GM12878 (cell line): ENCODE measurements at regions not wholly inside any gene's neighbourhood (a gene's known extent, or its start where the extent isn't known, plus 50 kb on each side); places are given as distances from the start of the nearest gene placed in this dataset.
A peak's percentile ranks its signal among the peaks of the same experiment; 100 is the strongest.

ENCODE experiments used
- ATAC-seq: fragments of 200-7000 bp; cut with Tn5 transposase; 3 replicates; pipeline ENCODE4 v1.9.1; 2020; ENCODE audit warnings: mild to moderate bottlenecking, moderate library complexity
- BruUV-seq: library from RNA; stranded (reverse); fragments of 400-500 nt; replicated peaks from 2 replicates; lab custom pipeline; 2021; lab: Mats Ljungman, UMichigan
- CTCF ChIA-PET: fragments of 300-600 bp; sonication (Branson Sonifier 250); formaldehyde crosslinking; extraction: SDS; loops from one replicate; lab custom pipeline; 2021; ENCODE audit warnings: inconsistent platforms; lab: Yijun Ruan, JAX
- POLR2A ChIA-PET: fragments of 350-600 bp; formaldehyde crosslinking; extraction: SDS; loops from one replicate; lab custom pipeline; 2021; ENCODE audit warnings: inconsistent platforms; lab: Charles Lee
- RAD21 ChIA-PET: fragments of 300-600 bp; sonication (Branson Sonifier 250); formaldehyde crosslinking; loops from one replicate; lab custom pipeline; 2023; ENCODE audit warnings: antibody characterized with exemption; ENCODE audit not compliant: unreplicated experiment; lab: Charles Lee
- SMC1A ChIA-PET: fragments of 300-600 bp; sonication (Branson Sonifier 250); formaldehyde crosslinking; loops from one replicate; lab custom pipeline; 2023; ENCODE audit not compliant: unreplicated experiment, uncharacterized antibody; lab: Charles Lee
- DNase-seq: peaks from one replicate; pipeline ENCODE4 v3.0.0-alpha.2; 2011; ENCODE audit warnings: low read depth, low spot score
- FAIRE-seq: peaks from 3 replicates; lab custom pipeline; 2011; peaks lifted over from hg19 to GRCh38; lab: Jason Lieb, UNC
- H2AFZ ChIP-seq: 2 replicates; pipeline ENCODE4 v1.6.0; 2011; ENCODE audit warnings: low read depth, low read length, control low read depth; ENCODE audit not compliant: control insufficient read depth
- H3K27ac ChIP-seq: 2 replicates; pipeline ENCODE4 v1.5.1; 2011; ENCODE audit warnings: control low read depth; ENCODE audit not compliant: control insufficient read depth, insufficient read depth
- H3K27me3 ChIP-seq, 2 experiments: replicated peaks in 1 of 2; 2 replicates each; pipeline versions ENCODE4 v1.6.0 to v1.6.1; 2011; ENCODE audit warnings: low read length in 1 of 2; ENCODE audit not compliant: control insufficient read depth in 2 of 2, insufficient read depth in 2 of 2
- H3K36me3 ChIP-seq, 2 experiments: 2 replicates each; pipeline ENCODE4 v1.5.1; 2011; ENCODE audit warnings: low read length in 1 of 2; ENCODE audit not compliant: control insufficient read depth in 2 of 2, insufficient read depth in 2 of 2
- H3K4me1 ChIP-seq: 2 replicates; pipeline ENCODE4 v1.6.1; 2011; ENCODE audit warnings: mild to moderate bottlenecking, low read length, moderate library complexity, mixed read lengths; ENCODE audit not compliant: control insufficient read depth, insufficient read depth
- H3K4me2 ChIP-seq: 2 replicates; pipeline ENCODE4 v1.6.0; 2011; ENCODE audit warnings: control low read depth; ENCODE audit not compliant: control insufficient read depth, insufficient read depth
- H3K4me3 ChIP-seq: fragments of 200-600 bp; sonication (generic); 2 replicates; pipeline ENCODE4 v1.5.1; 2016
- H3K79me2 ChIP-seq: 2 replicates; pipeline ENCODE4 v1.6.0; 2011; ENCODE audit warnings: low read length; ENCODE audit not compliant: control insufficient read depth, insufficient read depth
- H3K9ac ChIP-seq: 2 replicates; pipeline ENCODE4 v1.8.0; 2011; ENCODE audit warnings: low read length, control low read depth, mixed read lengths; ENCODE audit not compliant: control insufficient read depth, insufficient read depth
- H3K9me3 ChIP-seq: replicated peaks from 3 replicates; pipeline ENCODE4 v1.5.1; 2011; ENCODE audit warnings: mild to moderate bottlenecking, low read length; ENCODE audit not compliant: control insufficient read depth, insufficient read depth
- H4K20me1 ChIP-seq: 2 replicates; pipeline ENCODE4 v1.6.0; 2011; ENCODE audit not compliant: control insufficient read depth, insufficient read depth
- BACH1 ChIP-seq: fragments of 450-650 bp; IDR thresholded peaks from 2 replicates; pipeline ENCODE4 v1.6.1; 2017; ENCODE audit warnings: mild to moderate bottlenecking, borderline replicate concordance
- CEBPB ChIP-seq, 2 experiments: fragments of 150-350 bp in 1 of 2; IDR thresholded peaks; 2 replicates each; pipeline ENCODE4 v1.6.1; 2012 to 2014; ENCODE audit warnings: low read depth in 2 of 2, low read length in 2 of 2, borderline replicate concordance in 1 of 2, inconsistent platforms in 1 of 2
- EED ChIP-seq: sonication (generic); IDR thresholded peaks from 2 replicates; pipeline ENCODE4 v1.6.1; 2016; ENCODE audit warnings: antibody characterized with exemption, low read depth
- FOXM1 ChIP-seq: IDR thresholded peaks from 2 replicates; pipeline ENCODE4 v1.6.1; 2012; ENCODE audit warnings: low read depth, mild to moderate bottlenecking, inconsistent platforms, low read length, moderate library complexity
- GATAD2B ChIP-seq: fragments of 450-650 bp; conservative IDR thresholded peaks from 2 replicates; pipeline ENCODE4 v1.6.1; 2017; ENCODE audit warnings: low read depth, mild to moderate bottlenecking, moderate library complexity
- HDGF ChIP-seq: fragments of 450-650 bp; IDR thresholded peaks from 2 replicates; pipeline ENCODE4 v1.6.1; 2016; ENCODE audit warnings: antibody characterized with exemption
- WGBS: methylation state at CpG from one replicate; pipeline ENCODE4 v1.1.6; 2016; ENCODE audit warnings: low lambda C conversion rate; ENCODE audit not compliant: insufficient replicate concordance, insufficient coverage; ENCODE audit errors: missing lambda C conversion rate; 5-methylcytosine and 5-hydroxymethylcytosine counted together
- in situ Hi-C: fragments of 300-500 bp; cut with MboI; formaldehyde crosslinking; loops from 9 replicates; pipeline ENCODE4 v1.14.3; 2018; ENCODE audit warnings: mixed read lengths
- intact Hi-C: fragments of 100-400 bp; cut with micrococcal nuclease; formaldehyde crosslinking; loops from one replicate; pipeline ENCODE4 v1.14.2; 2022; ENCODE audit not compliant: unreplicated experiment
- TF ChIP-seq, protein P1 (sequence below): fragments of 450-650 bp; formaldehyde crosslinking; IDR thresholded peaks from 2 replicates; pipeline ENCODE4 v1.5.0; 2022; ENCODE audit warnings: mild to moderate bottlenecking, missing genetic modification characterization
- TF ChIP-seq, protein P2 (sequence below): fragments of 450-650 bp; IDR thresholded peaks from 2 replicates; pipeline ENCODE4 v1.6.1; 2016; ENCODE audit warnings: mild to moderate bottlenecking

DNA sequence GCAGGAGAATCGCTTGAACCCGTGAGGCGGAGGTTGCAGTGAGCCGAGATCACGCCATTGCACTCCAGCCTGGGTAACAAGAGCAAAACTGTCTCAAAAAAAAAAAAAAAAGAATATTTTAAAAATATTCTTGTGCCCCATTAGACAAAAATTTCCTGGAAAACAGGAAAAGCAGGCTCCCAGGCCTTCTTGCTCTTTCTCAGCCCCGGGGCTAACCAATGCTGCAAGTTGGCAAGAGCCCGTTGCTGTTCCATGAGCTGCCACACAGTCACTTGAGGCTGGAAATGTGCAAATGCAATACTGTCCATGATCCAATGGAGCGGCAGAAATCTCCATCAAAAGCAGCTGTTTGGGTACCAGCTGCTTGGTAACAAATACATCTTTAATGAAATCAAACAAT lies 994.7 kb downstream of the VRK1 start (continued):
- TF ChIP-seq, protein P1, sequence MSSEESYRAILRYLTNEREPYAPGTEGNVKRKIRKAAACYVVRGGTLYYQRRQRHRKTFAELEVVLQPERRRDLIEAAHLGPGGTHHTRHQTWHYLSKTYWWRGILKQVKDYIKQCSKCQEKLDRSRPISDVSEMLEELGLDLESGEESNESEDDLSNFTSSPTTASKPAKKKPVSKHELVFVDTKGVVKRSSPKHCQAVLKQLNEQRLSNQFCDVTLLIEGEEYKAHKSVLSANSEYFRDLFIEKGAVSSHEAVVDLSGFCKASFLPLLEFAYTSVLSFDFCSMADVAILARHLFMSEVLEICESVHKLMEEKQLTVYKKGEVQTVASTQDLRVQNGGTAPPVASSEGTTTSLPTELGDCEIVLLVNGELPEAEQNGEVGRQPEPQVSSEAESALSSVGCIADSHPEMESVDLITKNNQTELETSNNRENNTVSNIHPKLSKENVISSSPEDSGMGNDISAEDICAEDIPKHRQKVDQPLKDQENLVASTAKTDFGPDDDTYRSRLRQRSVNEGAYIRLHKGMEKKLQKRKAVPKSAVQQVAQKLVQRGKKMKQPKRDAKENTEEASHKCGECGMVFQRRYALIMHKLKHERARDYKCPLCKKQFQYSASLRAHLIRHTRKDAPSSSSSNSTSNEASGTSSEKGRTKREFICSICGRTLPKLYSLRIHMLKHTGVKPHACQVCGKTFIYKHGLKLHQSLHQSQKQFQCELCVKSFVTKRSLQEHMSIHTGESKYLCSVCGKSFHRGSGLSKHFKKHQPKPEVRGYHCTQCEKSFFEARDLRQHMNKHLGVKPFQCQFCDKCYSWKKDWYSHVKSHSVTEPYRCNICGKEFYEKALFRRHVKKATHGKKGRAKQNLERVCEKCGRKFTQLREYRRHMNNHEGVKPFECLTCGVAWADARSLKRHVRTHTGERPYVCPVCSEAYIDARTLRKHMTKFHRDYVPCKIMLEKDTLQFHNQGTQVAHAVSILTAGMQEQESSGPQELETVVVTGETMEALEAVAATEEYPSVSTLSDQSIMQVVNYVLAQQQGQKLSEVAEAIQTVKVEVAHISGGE, result no peak
- TF ChIP-seq, protein P2, sequence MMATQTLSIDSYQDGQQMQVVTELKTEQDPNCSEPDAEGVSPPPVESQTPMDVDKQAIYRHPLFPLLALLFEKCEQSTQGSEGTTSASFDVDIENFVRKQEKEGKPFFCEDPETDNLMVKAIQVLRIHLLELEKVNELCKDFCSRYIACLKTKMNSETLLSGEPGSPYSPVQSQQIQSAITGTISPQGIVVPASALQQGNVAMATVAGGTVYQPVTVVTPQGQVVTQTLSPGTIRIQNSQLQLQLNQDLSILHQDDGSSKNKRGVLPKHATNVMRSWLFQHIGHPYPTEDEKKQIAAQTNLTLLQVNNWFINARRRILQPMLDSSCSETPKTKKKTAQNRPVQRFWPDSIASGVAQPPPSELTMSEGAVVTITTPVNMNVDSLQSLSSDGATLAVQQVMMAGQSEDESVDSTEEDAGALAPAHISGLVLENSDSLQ, result no peak
- TF ChIP-seq BACH1 (no peak), FOXM1 (no peak), CEBPB (IDR thresholded peaks at IDR 0.05; ENCODE audit: borderline replicate concordance in 1 of 2, low read depth in 2 of 2, low read length in 2 of 2) (no peak), GATAD2B (no peak)

DNA sequence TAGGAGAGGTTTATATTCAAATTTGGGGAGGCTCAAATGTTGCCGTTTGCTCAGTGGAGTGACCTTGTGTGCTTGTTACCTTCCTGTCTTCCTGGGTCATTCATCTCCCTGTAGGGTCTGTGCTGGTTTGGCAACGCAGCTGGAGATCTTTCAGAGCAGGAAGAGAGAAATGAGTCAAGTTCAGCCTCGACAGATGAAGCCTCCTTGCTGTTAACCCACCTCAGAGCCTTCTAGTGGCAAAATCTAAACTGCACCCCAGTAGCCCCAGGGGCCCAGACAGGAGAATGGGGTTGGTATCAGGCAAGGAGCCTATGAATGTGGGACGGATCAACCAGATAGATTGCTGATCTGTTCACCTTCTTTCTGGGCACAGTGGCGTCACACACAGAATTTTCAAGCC lies 999.3 kb downstream of the VRK1 start:
- Histone ChIP-seq H4K20me1 (no peaks in the 10 kb centered on the region), H3K36me3 (no peaks in the 10 kb centered on the region), H3K79me2 (no peaks in the 10 kb centered on the region), H2AFZ (no peak overlapping the region), H3K4me3 (no peak overlapping the region)
- FAIRE-seq, result no peak
- ChIA-PET RAD21 (no interaction called here), POLR2A (no interaction called here), SMC1A (no interaction called here)
- intact Hi-C loops, result no loop called here
- in situ Hi-C loops, result no loop called here
- TF ChIP-seq EED (peak; percentile 53; the same call in 1 of the 2 replicates), HDGF (no peak)
- TF ChIP-seq, all 136 proteins: peak for 1
- DNase-seq (no peak), ATAC-seq (no peak)
- Histone ChIP-seq H3K9me3 (no peaks in the 10 kb centered on the region), H3K4me1 (no peaks in the 10 kb centered on the region), H3K27ac (no peak overlapping the region), H3K4me2 (no peak overlapping the region), H3K27me3 (no peaks in the 10 kb centered on the region), H3K9ac (no peak overlapping the region)
- CTCF ChIA-PET, result no interaction called here
- BruUV-seq, result no TSS peak
- WGBS, result 24% methylated on average over 5 of the region's 5 CpGs
